ENCODE measurements at regions not wholly inside any gene's neighbourhood (a gene's known extent, or its start where the extent isn't known, plus 50 kb on each side); places are given as distances from the start of the nearest gene placed in this dataset.
A peak's percentile ranks its signal among the peaks of the same experiment; 100 is the strongest.

DNA sequence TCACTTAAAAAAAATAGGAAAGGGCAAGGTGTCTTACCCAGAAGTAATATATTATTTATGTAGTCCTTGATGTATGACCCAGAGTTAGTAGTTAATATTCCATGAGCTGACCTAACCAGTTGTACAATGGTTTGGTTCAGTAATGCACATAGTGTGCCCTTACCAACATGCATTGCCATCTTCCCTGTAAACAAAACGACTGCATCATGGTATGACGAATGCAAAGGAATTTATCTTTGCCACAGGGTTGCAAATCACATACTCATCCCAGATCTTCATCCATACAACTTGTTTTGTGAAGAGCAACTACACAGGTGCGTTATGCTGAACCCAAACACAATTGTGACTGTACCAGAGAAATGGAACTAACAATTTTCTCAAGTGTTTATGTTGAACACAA, 68.9 kb upstream of the ZSWIM2 start:
- Histone ChIP-seq H2BK12ac (ENCODE audit: low read length) (no peak overlapping the region), H3K79me1 (ENCODE audit: low read length) (no peaks in the 10 kb centered on the region), H3K9ac (ENCODE audit: low read length) (no peak overlapping the region), H3K4me3 (ENCODE audit: low read depth, low read length) (no peak overlapping the region), H4K12ac (ENCODE audit: low read depth, low read length) (no peak overlapping the region), H3K9me3 (ENCODE audit: insufficient read depth, low read depth, low read length) (no peaks in the 10 kb centered on the region), H2AK5ac (ENCODE audit: low read length) (no peak overlapping the region), H3K18ac (ENCODE audit: low read length) (no peak overlapping the region), H3K79me2 (ENCODE audit: control insufficient read depth, insufficient read depth, low read length, poor library complexity) (no peaks in the 10 kb centered on the region), H3K4me1 (ENCODE audit: control insufficient read depth in 1 of 2, insufficient read depth in 2 of 2, low read length in 2 of 2) (no peaks in the 10 kb centered on the region), H2AFZ (ENCODE audit: insufficient read depth, low read length, poor library complexity) (no peak overlapping the region), H3K27ac (ENCODE audit: low read depth, low read length) (no peak overlapping the region), H4K91ac (ENCODE audit: low read depth, low read length) (no peak overlapping the region), H3K4ac (ENCODE audit: low read depth, low read length) (no peak overlapping the region), H3K27me3 (ENCODE audit: insufficient read depth, low read length) (no peaks in the 10 kb centered on the region), H3K4me2 (ENCODE audit: low read length) (no peak overlapping the region), H2BK5ac (ENCODE audit: low read depth, low read length, poor library complexity) (no peak overlapping the region), H3K23ac (ENCODE audit: low read length) (no peak overlapping the region), H3K36me3 (ENCODE audit: control insufficient read depth in 1 of 2, insufficient read depth in 2 of 2, low read length in 2 of 2) (no peaks in the 10 kb centered on the region), H4K8ac (ENCODE audit: low read depth, low read length) (no peak overlapping the region), H2BK120ac (ENCODE audit: insufficient read depth, low read length, poor library complexity) (no peak overlapping the region), H3K14ac (ENCODE audit: low read length) (no peak overlapping the region)
- DNase-seq, result peak in 1 of 2 donors; percentile 3
- WGBS (ENCODE audit: extremely low coverage, insufficient coverage, insufficient read length), result no CpG with 5 or more reads among the region's 3 CpGs

DNA sequence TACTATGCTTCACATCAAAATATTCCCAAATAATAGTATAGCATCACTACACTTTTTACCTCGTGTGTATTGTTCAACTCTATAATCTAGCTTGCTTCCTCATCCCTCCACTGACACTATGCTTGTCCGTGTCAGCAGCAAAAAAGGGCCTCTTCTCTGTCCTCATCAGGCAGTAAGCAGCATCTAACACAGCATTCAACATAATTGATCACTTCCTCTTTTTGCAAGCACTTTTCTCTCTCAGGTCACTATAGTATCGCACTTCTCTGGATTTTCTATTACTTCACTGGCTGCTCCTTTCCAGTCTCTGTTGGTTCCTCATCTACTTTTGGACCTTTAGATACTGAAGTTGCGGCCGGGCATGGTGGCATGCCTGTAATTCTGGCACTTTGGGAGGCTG, 64.9 kb upstream of the ZSWIM2 start:
- Histone ChIP-seq H4K91ac (ENCODE audit: low read depth, low read length) (no peak overlapping the region), H3K18ac (ENCODE audit: low read length) (no peak overlapping the region), H2BK5ac (ENCODE audit: low read depth, low read length, poor library complexity) (no peak overlapping the region), H3K79me2 (ENCODE audit: control insufficient read depth, insufficient read depth, low read length, poor library complexity) (no peaks in the 10 kb centered on the region), H3K4me3 (ENCODE audit: low read depth, low read length) (no peak overlapping the region), H4K8ac (ENCODE audit: low read depth, low read length) (no peak overlapping the region), H3K9ac (ENCODE audit: low read length) (no peak overlapping the region), H3K27me3 (ENCODE audit: insufficient read depth, low read length) (no peaks in the 10 kb centered on the region), H3K4me1 (ENCODE audit: control insufficient read depth in 1 of 2, insufficient read depth in 2 of 2, low read length in 2 of 2) (no peaks in the 10 kb centered on the region), H3K23ac (ENCODE audit: low read length) (no peak overlapping the region), H2BK120ac (ENCODE audit: insufficient read depth, low read length, poor library complexity) (no peak overlapping the region), H3K4ac (ENCODE audit: low read depth, low read length) (no peak overlapping the region), H3K79me1 (ENCODE audit: low read length) (no peaks in the 10 kb centered on the region), H2BK12ac (ENCODE audit: low read length) (no peak overlapping the region), H2AK5ac (ENCODE audit: low read length) (no peak overlapping the region), H3K9me3 (ENCODE audit: insufficient read depth, low read depth, low read length) (no peaks in the 10 kb centered on the region), H3K4me2 (ENCODE audit: low read length) (no peak overlapping the region), H3K27ac (ENCODE audit: low read depth, low read length) (no peak overlapping the region), H3K36me3 (ENCODE audit: control insufficient read depth in 1 of 2, insufficient read depth in 2 of 2, low read length in 2 of 2) (no peaks in the 10 kb centered on the region), H4K12ac (ENCODE audit: low read depth, low read length) (no peak overlapping the region), H3K14ac (ENCODE audit: low read length) (no peak overlapping the region), H2AFZ (ENCODE audit: insufficient read depth, low read length, poor library complexity) (no peak overlapping the region)
- no CpG with 5 or more reads among the region's 5 CpGs for WGBS (ENCODE audit: extremely low coverage, insufficient coverage, insufficient read length)
- DNase-seq, result no peak

DNA sequence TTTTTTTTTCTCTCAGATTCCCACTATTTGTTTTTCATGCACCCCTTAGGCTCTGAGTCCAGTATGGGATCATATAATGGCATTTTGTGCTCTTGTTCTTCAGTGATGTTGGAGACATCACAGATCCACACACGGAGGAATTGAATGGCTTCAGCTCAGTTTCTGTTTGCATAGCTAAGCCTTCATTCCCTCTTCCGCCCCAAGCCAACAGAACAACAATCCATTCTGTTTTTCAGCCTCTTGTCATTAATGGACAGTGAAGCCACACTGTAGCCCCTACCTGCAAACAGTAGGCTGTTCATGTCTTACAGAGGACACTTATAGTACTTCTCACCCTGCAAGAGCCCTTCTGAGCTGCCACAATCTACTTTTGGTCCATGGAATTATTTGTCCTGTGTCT, 64.0 kb upstream of the ZSWIM2 start:
- H3K27ac ChIP-seq (ENCODE audit: low read depth, low read length), result no peak overlapping the region
- WGBS (ENCODE audit: extremely low coverage, insufficient coverage, insufficient read length), result no CpG with 5 or more reads among the region's 2 CpGs

DNA sequence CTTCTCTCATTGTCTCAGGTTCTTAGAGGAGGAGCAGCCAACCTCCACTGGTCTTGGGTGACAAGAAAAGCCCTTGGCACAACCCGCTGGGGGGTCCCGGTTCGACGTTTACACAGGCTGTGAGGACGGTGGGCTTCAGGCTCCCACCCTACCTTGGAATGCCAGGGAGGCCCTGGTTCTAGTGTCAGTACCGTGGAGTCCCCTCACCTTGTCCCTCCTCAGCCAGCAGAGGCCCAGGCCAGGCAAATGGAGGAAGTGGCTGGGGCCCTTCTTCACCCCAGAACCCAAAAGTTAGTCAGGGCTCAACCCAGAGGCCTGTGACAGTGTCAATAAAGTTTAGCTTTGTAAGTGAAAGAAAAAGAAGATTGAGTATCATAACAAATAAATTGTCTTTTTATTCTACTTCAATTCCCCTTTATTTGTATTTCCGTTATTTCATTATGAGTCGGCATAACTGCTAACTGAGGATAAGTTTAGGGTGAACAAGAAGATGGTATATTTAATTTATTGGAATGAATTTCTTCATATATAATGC, 62.6 kb upstream of the ZSWIM2 start:
- Histone ChIP-seq H3K4me2 (ENCODE audit: low read length) (no peak overlapping the region), H4K91ac (ENCODE audit: low read depth, low read length) (no peak overlapping the region), H3K9me3 (ENCODE audit: insufficient read depth, low read depth, low read length) (no peaks in the 10 kb centered on the region), H4K8ac (ENCODE audit: low read depth, low read length) (no peak overlapping the region), H2AK5ac (ENCODE audit: low read length) (no peak overlapping the region), H3K23ac (ENCODE audit: low read length) (no peak overlapping the region), H3K4me1 (ENCODE audit: control insufficient read depth in 1 of 2, insufficient read depth in 2 of 2, low read length in 2 of 2) (no peaks in the 10 kb centered on the region), H3K14ac (ENCODE audit: low read length) (peak overlapping the region; percentile 66), H3K4me3 (ENCODE audit: low read depth, low read length) (no peak overlapping the region), H4K12ac (ENCODE audit: low read depth, low read length) (peak overlapping the region; percentile 54), H2BK120ac (ENCODE audit: insufficient read depth, low read length, poor library complexity) (no peak overlapping the region), H3K79me2 (ENCODE audit: control insufficient read depth, insufficient read depth, low read length, poor library complexity) (no peaks in the 10 kb centered on the region), H2AFZ (ENCODE audit: insufficient read depth, low read length, poor library complexity) (no peak overlapping the region), H3K27ac (ENCODE audit: low read depth, low read length) (no peak overlapping the region), H3K9ac (ENCODE audit: low read length) (no peak overlapping the region), H2BK5ac (ENCODE audit: low read depth, low read length, poor library complexity) (no peak overlapping the region), H3K36me3 (ENCODE audit: control insufficient read depth in 1 of 2, insufficient read depth in 2 of 2, low read length in 2 of 2) (no peaks in the 10 kb centered on the region), H2BK12ac (ENCODE audit: low read length) (no peak overlapping the region), H3K4ac (ENCODE audit: low read depth, low read length) (no peak overlapping the region), H3K27me3 (ENCODE audit: insufficient read depth, low read length) (no peaks in the 10 kb centered on the region), H3K79me1 (ENCODE audit: low read length) (no peaks in the 10 kb centered on the region), H3K18ac (ENCODE audit: low read length) (no peak overlapping the region)
- no CpG with 5 or more reads among the region's 8 CpGs for WGBS (ENCODE audit: extremely low coverage, insufficient coverage, insufficient read length)
- DNase-seq, result no peak

More for the DNA sequence above, 64.0 kb upstream of the ZSWIM2 start:
- no peak overlapping the region for H3K14ac ChIP-seq (ENCODE audit: low read length)
- H4K91ac ChIP-seq (ENCODE audit: low read depth, low read length), result no peak overlapping the region
- no peak overlapping the region for H2AFZ ChIP-seq (ENCODE audit: insufficient read depth, low read length, poor library complexity)
- H3K23ac ChIP-seq (ENCODE audit: low read length), result no peak overlapping the region
- no peak overlapping the region for H2BK5ac ChIP-seq (ENCODE audit: low read depth, low read length, poor library complexity)
- no peaks in the 10 kb centered on the region for H3K36me3 ChIP-seq (ENCODE audit: control insufficient read depth in 1 of 2, insufficient read depth in 2 of 2, low read length in 2 of 2)
- H2AK5ac ChIP-seq (ENCODE audit: low read length), result no peak overlapping the region
- H2BK12ac ChIP-seq (ENCODE audit: low read length), result no peak overlapping the region
- H3K4ac ChIP-seq (ENCODE audit: low read depth, low read length), result no peak overlapping the region
- no peaks in the 10 kb centered on the region for H3K27me3 ChIP-seq (ENCODE audit: insufficient read depth, low read length)
- no peak overlapping the region for H3K18ac ChIP-seq (ENCODE audit: low read length)
- H3K4me1 ChIP-seq (ENCODE audit: control insufficient read depth in 1 of 2, insufficient read depth in 2 of 2, low read length in 2 of 2), result no peaks in the 10 kb centered on the region
- no peak overlapping the region for H4K12ac ChIP-seq (ENCODE audit: low read depth, low read length)
- H3K79me2 ChIP-seq (ENCODE audit: control insufficient read depth, insufficient read depth, low read length, poor library complexity), result no peaks in the 10 kb centered on the region
- no peaks in the 10 kb centered on the region for H3K9me3 ChIP-seq (ENCODE audit: insufficient read depth, low read depth, low read length)
- H3K9ac ChIP-seq (ENCODE audit: low read length), result no peak overlapping the region
- no peak overlapping the region for H3K4me3 ChIP-seq (ENCODE audit: low read depth, low read length)
- no peak overlapping the region for H2BK120ac ChIP-seq (ENCODE audit: insufficient read depth, low read length, poor library complexity)
- no peak overlapping the region for H4K8ac ChIP-seq (ENCODE audit: low read depth, low read length)
- H3K79me1 ChIP-seq (ENCODE audit: low read length), result no peaks in the 10 kb centered on the region
- H3K4me2 ChIP-seq (ENCODE audit: low read length), result no peak overlapping the region
- no peak for DNase-seq
